Caco-2 (cell line): ENCODE measurements at regions not wholly inside any gene's neighbourhood (a gene's known extent, or its start where the extent isn't known, plus 50 kb on each side); places are given as distances from the start of the nearest gene placed in this dataset.

Source experiments
- BruUV-seq: library from RNA; stranded (reverse); fragments of 400-500 nt; replicated peaks from 2 replicates; lab custom pipeline; 2021; lab: Mats Ljungman, UMichigan
- CTCF ChIA-PET: fragments of 300-600 bp; sonication (Branson Sonifier 250); formaldehyde crosslinking; loops from one replicate; lab custom pipeline; 2022; ENCODE audit warnings: antibody characterized with exemption; lab: Charles Lee
- POLR2A ChIA-PET: fragments of 300-600 bp; sonication (Branson Sonifier 250); formaldehyde crosslinking; loops from one replicate; lab custom pipeline; 2022; ENCODE audit warnings: antibody characterized with exemption; lab: Charles Lee
- DNase-seq, 2 experiments: peaks; one replicate each; pipeline versions ENCODE4 v3.0.0 to v3.0.0-alpha.2; 2020 to 2022
- H3K27me3 ChIP-seq: replicated peaks from 2 replicates; pipeline ENCODE4 v1.6.0; 2011; ENCODE audit warnings: low read length; ENCODE audit not compliant: control insufficient read depth, insufficient read depth
- H3K36me3 ChIP-seq: 2 replicates; pipeline ENCODE4 v1.5.1; 2011; ENCODE audit warnings: low read length; ENCODE audit not compliant: control insufficient read depth, insufficient read depth
- H3K4me1 ChIP-seq: fragments of 250-450 bp; sonication (Bioruptor Pico); 2 replicates; pipeline ENCODE4 v1.5.1; 2020; ENCODE audit warnings: mild to moderate bottlenecking
- H3K4me3 ChIP-seq: 2 replicates; pipeline ENCODE4 v1.5.1; 2011; ENCODE audit warnings: low read depth, mild to moderate bottlenecking, control low read depth, low read length
- H3K9me3 ChIP-seq: fragments of 250-450 bp; sonication (Bioruptor Pico); 2 replicates; pipeline ENCODE4 v1.5.1; 2020; ENCODE audit warnings: mild to moderate bottlenecking, moderate library complexity
- H3K27ac Mint-ChIP-seq: one replicate; pipeline ENCODE4 v1.8.0; 2022; ENCODE audit warnings: mixed read lengths; ENCODE audit not compliant: unreplicated experiment
- H3K27me3 Mint-ChIP-seq: one replicate; pipeline ENCODE4 v1.8.0; 2022; ENCODE audit warnings: mixed read lengths; ENCODE audit not compliant: insufficient read depth, unreplicated experiment
- H3K36me3 Mint-ChIP-seq: one replicate; pipeline ENCODE4 v1.8.0; 2022; ENCODE audit warnings: mild to moderate bottlenecking, mixed read lengths; ENCODE audit not compliant: insufficient read depth, unreplicated experiment
- H3K4me1 Mint-ChIP-seq: one replicate; pipeline ENCODE4 v1.8.0; 2022; ENCODE audit warnings: low read depth, mixed read lengths; ENCODE audit not compliant: unreplicated experiment
- H3K4me3 Mint-ChIP-seq: one replicate; pipeline ENCODE4 v1.8.0; 2022; ENCODE audit warnings: mild to moderate bottlenecking, moderate library complexity, mixed read lengths; ENCODE audit not compliant: unreplicated experiment
- H3K9me3 Mint-ChIP-seq: one replicate; pipeline ENCODE4 v1.8.0; 2022; ENCODE audit warnings: mixed read lengths; ENCODE audit not compliant: unreplicated experiment
- intact Hi-C: fragments of 100-400 bp; cut with micrococcal nuclease; formaldehyde crosslinking; loops from one replicate; pipeline ENCODE4 v1.10.0; 2022; ENCODE audit not compliant: unreplicated experiment
- TF ChIP-seq, protein P1 (sequence below), 2 experiments: fragments of 200-600 bp in 1 of 2; IDR thresholded peaks; 1 replicate in 1 of 2; 2 replicates in 1 of 2; pipeline versions ENCODE4 v1.5.1 to v1.8.0; 2011 to 2022; ENCODE audit warnings: antibody characterized with exemption in 1 of 2, control low read depth in 1 of 2, inconsistent platforms in 1 of 2, low read depth in 1 of 2, low read length in 1 of 2, mild to moderate bottlenecking in 1 of 2, moderate library complexity in 1 of 2; ENCODE audit not compliant: insufficient read depth in 1 of 2, severe bottlenecking in 1 of 2, unreplicated experiment in 1 of 2

DNA sequence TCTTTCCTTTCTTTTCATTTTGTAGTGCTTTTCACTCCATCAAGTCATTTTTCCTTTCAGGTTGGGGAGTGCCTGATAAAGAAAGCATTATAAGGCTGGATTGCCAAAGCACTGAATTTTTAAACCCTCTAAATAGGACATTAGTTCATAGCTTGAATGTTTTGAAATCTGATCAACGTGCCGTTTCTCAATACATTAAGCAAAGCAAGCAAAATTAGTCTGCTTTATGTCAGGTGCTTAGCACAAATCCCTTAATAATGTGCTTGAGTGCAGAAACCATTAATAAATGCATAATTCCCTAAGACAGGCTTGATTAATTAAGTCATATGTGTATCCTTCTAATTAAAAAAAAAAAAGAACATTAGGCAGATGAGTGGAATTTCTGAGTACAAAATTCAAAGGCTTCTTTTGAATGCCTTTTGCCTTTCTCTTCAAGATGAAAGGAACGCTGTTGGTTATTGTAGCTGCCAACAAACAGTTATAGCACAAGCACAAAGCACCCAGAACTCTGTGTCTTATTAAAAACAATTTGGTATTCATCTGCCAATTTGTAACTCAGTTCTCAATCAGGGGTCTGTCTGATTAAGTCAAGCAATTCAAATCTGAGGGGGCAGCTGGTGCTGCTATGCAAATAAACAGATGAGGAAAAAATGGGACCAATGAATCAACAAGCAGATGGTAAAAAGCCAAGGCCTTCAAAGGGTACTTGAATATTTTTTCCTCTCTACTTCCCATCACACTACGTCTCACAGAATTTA, 233.7 kb downstream of the TLE1 start:
- Histone ChIP-seq H3K9me3 (no peaks in the 10 kb centered on the region), H3K36me3 (no peaks in the 10 kb centered on the region), H3K27me3 (no peaks in the 10 kb centered on the region), H3K4me3 (no peak overlapping the region), H3K4me1 (no peaks in the 10 kb centered on the region)
- no peak overlapping the region for H3K27ac Mint-ChIP-seq
- no peaks in the 10 kb centered on the region for H3K4me1 Mint-ChIP-seq
- ChIA-PET CTCF (no interaction called here), POLR2A (no interaction called here)
- no peaks in the 10 kb centered on the region for H3K27me3 Mint-ChIP-seq
- H3K9me3 Mint-ChIP-seq: no peaks in the 10 kb centered on the region
- BruUV-seq: no TSS peak
- no peak overlapping the region for H3K4me3 Mint-ChIP-seq
- H3K36me3 Mint-ChIP-seq: no peaks in the 10 kb centered on the region
- DNase-seq: no peak
- TF ChIP-seq, protein P1, sequence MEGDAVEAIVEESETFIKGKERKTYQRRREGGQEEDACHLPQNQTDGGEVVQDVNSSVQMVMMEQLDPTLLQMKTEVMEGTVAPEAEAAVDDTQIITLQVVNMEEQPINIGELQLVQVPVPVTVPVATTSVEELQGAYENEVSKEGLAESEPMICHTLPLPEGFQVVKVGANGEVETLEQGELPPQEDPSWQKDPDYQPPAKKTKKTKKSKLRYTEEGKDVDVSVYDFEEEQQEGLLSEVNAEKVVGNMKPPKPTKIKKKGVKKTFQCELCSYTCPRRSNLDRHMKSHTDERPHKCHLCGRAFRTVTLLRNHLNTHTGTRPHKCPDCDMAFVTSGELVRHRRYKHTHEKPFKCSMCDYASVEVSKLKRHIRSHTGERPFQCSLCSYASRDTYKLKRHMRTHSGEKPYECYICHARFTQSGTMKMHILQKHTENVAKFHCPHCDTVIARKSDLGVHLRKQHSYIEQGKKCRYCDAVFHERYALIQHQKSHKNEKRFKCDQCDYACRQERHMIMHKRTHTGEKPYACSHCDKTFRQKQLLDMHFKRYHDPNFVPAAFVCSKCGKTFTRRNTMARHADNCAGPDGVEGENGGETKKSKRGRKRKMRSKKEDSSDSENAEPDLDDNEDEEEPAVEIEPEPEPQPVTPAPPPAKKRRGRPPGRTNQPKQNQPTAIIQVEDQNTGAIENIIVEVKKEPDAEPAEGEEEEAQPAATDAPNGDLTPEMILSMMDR (IDR thresholded peaks at IDR 0.05; ENCODE audit: insufficient read depth in 1 of 2, low read depth in 1 of 2, low read length in 1 of 2, severe bottlenecking in 1 of 2, unreplicated experiment in 1 of 2): no peak
- intact Hi-C loops: no loop called here

DNA sequence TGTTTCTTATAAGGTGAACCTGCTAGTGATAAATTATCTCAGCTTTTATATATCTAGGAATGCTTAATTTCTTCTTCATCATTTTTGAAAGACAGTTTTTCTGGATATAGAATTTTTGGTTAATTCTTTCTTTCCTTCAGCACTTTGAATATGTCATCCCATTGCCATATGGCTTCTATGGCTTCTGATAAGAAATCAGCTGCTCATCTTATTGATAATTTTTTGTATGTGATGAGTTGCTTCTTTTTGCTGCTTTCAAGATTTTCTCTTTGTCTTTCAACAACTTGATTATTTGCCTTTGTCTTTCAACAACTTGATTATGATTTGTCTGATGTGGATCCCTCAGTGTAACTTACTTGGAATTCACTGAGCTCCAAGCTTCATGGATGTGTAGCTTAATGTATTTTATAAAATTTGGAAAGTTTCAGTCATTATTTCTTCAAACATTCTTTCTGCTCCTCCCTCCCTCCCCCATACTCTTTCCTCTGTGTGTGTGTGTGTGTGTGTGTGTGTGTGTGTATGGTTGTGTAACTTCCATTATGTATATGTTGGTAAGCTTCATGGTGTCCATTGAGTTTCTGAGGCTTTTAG, 243.9 kb downstream of the TLE1 start:
- Mint-ChIP-seq H3K27ac (no peak overlapping the region), H3K4me1 (no peaks in the 10 kb centered on the region), H3K9me3 (no peaks in the 10 kb centered on the region), H3K27me3 (no peaks in the 10 kb centered on the region), H3K36me3 (no peaks in the 10 kb centered on the region), H3K4me3 (no peak overlapping the region)
- BruUV-seq: no TSS peak
- intact Hi-C loops: loop anchor here (10.0 kb wide), 1 partner anchor 571 kb away; no protein-coding TSS in a partner anchor
- Histone ChIP-seq H3K4me3 (no peak overlapping the region), H3K36me3 (no peaks in the 10 kb centered on the region), H3K4me1 (no peaks in the 10 kb centered on the region), H3K9me3 (no peaks in the 10 kb centered on the region), H3K27me3 (no peaks in the 10 kb centered on the region)
- ChIA-PET POLR2A (no interaction called here), CTCF (no interaction called here)
- no peak for DNase-seq
- TF ChIP-seq, protein P1 (IDR thresholded peaks at IDR 0.05; ENCODE audit: insufficient read depth in 1 of 2, low read depth in 1 of 2, low read length in 1 of 2, severe bottlenecking in 1 of 2, unreplicated experiment in 1 of 2): no peak

DNA sequence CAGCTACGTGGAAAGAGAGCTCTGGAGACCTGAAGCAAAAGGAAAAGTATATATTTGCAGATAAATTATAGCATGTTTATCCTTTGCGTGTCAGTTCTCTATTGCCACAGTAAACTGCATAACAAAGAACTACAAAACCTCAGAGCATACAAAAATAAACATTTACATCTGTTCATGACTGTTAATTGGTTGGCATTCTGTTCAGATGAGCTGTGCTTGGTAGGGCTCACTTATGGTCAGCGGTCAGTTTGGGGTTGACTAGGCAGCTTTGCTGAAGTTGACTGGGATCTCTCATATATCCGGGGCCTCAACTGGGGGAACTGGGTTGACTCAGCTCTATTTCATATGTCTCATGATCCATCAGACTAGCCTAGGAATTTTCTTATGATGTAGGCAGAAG, 257.7 kb downstream of the TLE1 start:
- no TSS peak for BruUV-seq
- Histone ChIP-seq H3K27me3 (no peaks in the 10 kb centered on the region), H3K4me3 (no peak overlapping the region), H3K36me3 (no peaks in the 10 kb centered on the region), H3K9me3 (no peaks in the 10 kb centered on the region), H3K4me1 (no peaks in the 10 kb centered on the region)
- no peak for DNase-seq
- no peak overlapping the region for H3K4me3 Mint-ChIP-seq
- H3K36me3 Mint-ChIP-seq: no peaks in the 10 kb centered on the region
- H3K27ac Mint-ChIP-seq: no peak overlapping the region
- intact Hi-C loops: no loop called here
- H3K27me3 Mint-ChIP-seq: no peaks in the 10 kb centered on the region
- TF ChIP-seq, protein P1 (IDR thresholded peaks at IDR 0.05; ENCODE audit: insufficient read depth in 1 of 2, low read depth in 1 of 2, low read length in 1 of 2, severe bottlenecking in 1 of 2, unreplicated experiment in 1 of 2): no peak
- H3K9me3 Mint-ChIP-seq: peaks cover 16% of the 10 kb centered on the region
- POLR2A ChIA-PET: no interaction called here
- CTCF ChIA-PET: no interaction called here
- H3K4me1 Mint-ChIP-seq: no peaks in the 10 kb centered on the region
